ENCODE measurements at regions not wholly inside any gene's neighbourhood (a gene's known extent, or its start where the extent isn't known, plus 50 kb on each side); places are given as distances from the start of the nearest gene placed in this dataset.

- Mint-ChIP-seq H3K4me3 (no peak overlapping the region), H3K9me3 (no peaks in the 10 kb centered on the region), H3K4me1 (ENCODE audit: unreplicated experiment) (no peaks in the 10 kb centered on the region), H3K27me3 (no peaks in the 10 kb centered on the region), H3K36me3 (no peaks in the 10 kb centered on the region), H3K27ac (no peak overlapping the region)
- peak; percentile 55 for TF ChIP-seq CTCF (conservative IDR thresholded peaks at IDR 0.05)
- no peak for DNase-seq (ENCODE audit: extremely low spot score, unreplicated experiment)
Measured at GRCh38 chr11:41660585-41660984, 201.1 kb upstream of the LRRC4C start.

GRCh38 chr11:41665441-41666360, 206.2 kb upstream of the LRRC4C start:
- TF ChIP-seq CTCF (conservative IDR thresholded peaks at IDR 0.05), result no peak
- Mint-ChIP-seq H3K9me3 (no peaks in the 10 kb centered on the region), H3K4me1 (ENCODE audit: unreplicated experiment) (no peaks in the 10 kb centered on the region), H3K27ac (no peak overlapping the region), H3K27me3 (no peaks in the 10 kb centered on the region), H3K36me3 (no peaks in the 10 kb centered on the region), H3K4me3 (no peak overlapping the region)
- DNase-seq (ENCODE audit: extremely low spot score, unreplicated experiment), result no peak

- Mint-ChIP-seq H3K9me3 (no peaks in the 10 kb centered on the region), H3K27ac (no peak overlapping the region), H3K4me3 (no peak overlapping the region), H3K4me1 (ENCODE audit: unreplicated experiment) (no peaks in the 10 kb centered on the region), H3K27me3 (no peaks in the 10 kb centered on the region), H3K36me3 (no peaks in the 10 kb centered on the region)
- DNase-seq (ENCODE audit: extremely low spot score, unreplicated experiment), result no peak
- TF ChIP-seq CTCF (conservative IDR thresholded peaks at IDR 0.05), result no peak
Measured at GRCh38 chr11:41666951-41667653, 207.7 kb upstream of the LRRC4C start.

GRCh38 chr11:41675205-41675604, 215.8 kb upstream of the LRRC4C start:
- no peak for TF ChIP-seq CTCF (conservative IDR thresholded peaks at IDR 0.05)
- no peaks in the 10 kb centered on the region for H3K36me3 Mint-ChIP-seq
- no peak overlapping the region for H3K4me3 Mint-ChIP-seq
- no peaks in the 10 kb centered on the region for H3K9me3 Mint-ChIP-seq
- H3K4me1 Mint-ChIP-seq (ENCODE audit: unreplicated experiment), result no peaks in the 10 kb centered on the region
- H3K27ac Mint-ChIP-seq, result no peak overlapping the region
- no peak for DNase-seq (ENCODE audit: extremely low spot score, unreplicated experiment)
- no peaks in the 10 kb centered on the region for H3K27me3 Mint-ChIP-seq

GRCh38 chr11:41713030-41713429, 253.6 kb upstream of the LRRC4C start:
- no peaks in the 10 kb centered on the region for H3K36me3 Mint-ChIP-seq
- no peak overlapping the region for H3K27ac Mint-ChIP-seq
- peaks cover 8% of the 10 kb centered on the region for H3K4me1 Mint-ChIP-seq (ENCODE audit: unreplicated experiment)
- H3K27me3 Mint-ChIP-seq, result no peaks in the 10 kb centered on the region
- no peak for TF ChIP-seq CTCF (conservative IDR thresholded peaks at IDR 0.05)
- no peak overlapping the region for H3K4me3 Mint-ChIP-seq
- H3K9me3 Mint-ChIP-seq, result peaks cover 5% of the 10 kb centered on the region
- no peak for DNase-seq (ENCODE audit: extremely low spot score, unreplicated experiment)
